Body of pancreas (tissue), 4 donors: ENCODE measurements at regions not wholly inside any gene's neighbourhood (a gene's known extent, or its start where the extent isn't known, plus 50 kb on each side); places are given as distances from the start of the nearest gene placed in this dataset.

Source experiments
- POLR2A ChIP-seq, 3 donors: fragments of 450-650 bp; IDR thresholded peaks; one replicate each; pipeline ENCODE4 v1.6.1; 2016; ENCODE audit warnings: antibody characterized with exemption in 3 of 3, mild to moderate bottlenecking in 2 of 3
- TF ChIP-seq, protein P1 (sequence below), 7 experiments: fragments of 450-650 bp in 4 of 7; fragments of 200-600 bp in 3 of 7; sonication (generic) in 3 of 7; IDR thresholded peaks; one replicate each; pipeline ENCODE4 v1.5.1; 2016 to 2019; ENCODE audit warnings: antibody characterized with exemption in 7 of 7

DNA sequence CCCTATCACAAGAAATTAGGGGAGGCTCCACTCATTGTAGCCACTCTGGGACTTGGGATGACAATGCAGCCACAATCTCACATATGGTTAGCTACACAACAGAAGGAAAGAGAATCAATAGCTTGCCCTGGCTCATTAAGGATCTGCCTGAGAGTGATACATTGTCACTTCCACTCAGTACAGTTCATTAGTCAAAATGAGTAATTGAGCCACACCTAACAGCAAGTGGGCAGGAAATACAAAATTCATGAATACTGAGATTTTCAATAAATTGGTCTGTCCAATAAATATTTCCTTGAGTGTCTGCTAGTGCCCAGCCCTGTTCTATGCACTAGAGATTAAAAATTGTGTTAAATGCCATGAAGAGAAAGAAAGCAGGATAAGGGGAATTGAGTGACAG is 231.3 kb upstream of the NR4A3 start:
- no peak for TF ChIP-seq POLR2A (IDR thresholded peaks at IDR 0.05)
- TF ChIP-seq, protein P1, sequence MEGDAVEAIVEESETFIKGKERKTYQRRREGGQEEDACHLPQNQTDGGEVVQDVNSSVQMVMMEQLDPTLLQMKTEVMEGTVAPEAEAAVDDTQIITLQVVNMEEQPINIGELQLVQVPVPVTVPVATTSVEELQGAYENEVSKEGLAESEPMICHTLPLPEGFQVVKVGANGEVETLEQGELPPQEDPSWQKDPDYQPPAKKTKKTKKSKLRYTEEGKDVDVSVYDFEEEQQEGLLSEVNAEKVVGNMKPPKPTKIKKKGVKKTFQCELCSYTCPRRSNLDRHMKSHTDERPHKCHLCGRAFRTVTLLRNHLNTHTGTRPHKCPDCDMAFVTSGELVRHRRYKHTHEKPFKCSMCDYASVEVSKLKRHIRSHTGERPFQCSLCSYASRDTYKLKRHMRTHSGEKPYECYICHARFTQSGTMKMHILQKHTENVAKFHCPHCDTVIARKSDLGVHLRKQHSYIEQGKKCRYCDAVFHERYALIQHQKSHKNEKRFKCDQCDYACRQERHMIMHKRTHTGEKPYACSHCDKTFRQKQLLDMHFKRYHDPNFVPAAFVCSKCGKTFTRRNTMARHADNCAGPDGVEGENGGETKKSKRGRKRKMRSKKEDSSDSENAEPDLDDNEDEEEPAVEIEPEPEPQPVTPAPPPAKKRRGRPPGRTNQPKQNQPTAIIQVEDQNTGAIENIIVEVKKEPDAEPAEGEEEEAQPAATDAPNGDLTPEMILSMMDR (IDR thresholded peaks at IDR 0.05): no peak
